Keratinocyte (primary cell): ENCODE measurements at regions not wholly inside any gene's neighbourhood (a gene's known extent, or its start where the extent isn't known, plus 50 kb on each side); places are given as distances from the start of the nearest gene placed in this dataset.

Source experiments
- DNase-seq: peaks from one replicate; pipeline ENCODE4 v3.0.0-alpha.2; 2011; ENCODE audit warnings: low read depth, missing footprints, low spot score
- FAIRE-seq: peaks from 2 replicates; lab custom pipeline; 2011; peaks lifted over from hg19 to GRCh38; lab: Jason Lieb, UNC
- H2AFZ ChIP-seq: 2 replicates; pipeline ENCODE4 v1.6.0; 2012; ENCODE audit warnings: low read length, control low read depth, inconsistent platforms; ENCODE audit not compliant: control insufficient read depth
- H3K27ac ChIP-seq: 2 replicates; pipeline ENCODE4 v1.5.1; 2011; ENCODE audit warnings: low read length; ENCODE audit not compliant: control insufficient read depth, insufficient read depth
- H3K27me3 ChIP-seq: 3 replicates; pipeline ENCODE4 v1.6.0; 2011; ENCODE audit warnings: low read length; ENCODE audit not compliant: control insufficient read depth, insufficient read depth; ENCODE audit errors: extremely low read depth
- H3K36me3 ChIP-seq, 2 experiments: 2 replicates in 1 of 2; 3 replicates in 1 of 2; pipeline ENCODE4 v1.5.1; 2011; ENCODE audit warnings: low read length in 2 of 2, mild to moderate bottlenecking in 1 of 2; ENCODE audit not compliant: control insufficient read depth in 2 of 2, insufficient read depth in 2 of 2; ENCODE audit errors: extremely low read depth in 1 of 2
- H3K4me1 ChIP-seq: 3 replicates; pipeline ENCODE4 v1.5.1; 2011; ENCODE audit warnings: low read length; ENCODE audit not compliant: control insufficient read depth, insufficient read depth; ENCODE audit errors: extremely low read depth
- H3K4me2 ChIP-seq: 3 replicates; pipeline ENCODE4 v1.6.0; 2011; ENCODE audit warnings: low read depth, low read length; ENCODE audit not compliant: control insufficient read depth, insufficient read depth; ENCODE audit errors: extremely low read depth
- H3K4me3 ChIP-seq, 3 experiments: fragments of 200-600 bp in 1 of 3; sonication (generic) in 1 of 3; 2 replicates in 2 of 3; 3 replicates in 1 of 3; pipeline ENCODE4 v1.5.1; 2011 to 2016; ENCODE audit warnings: low read length in 3 of 3, mild to moderate bottlenecking in 3 of 3, control low read depth in 2 of 3, inconsistent platforms in 1 of 3, low read depth in 1 of 3, mixed read lengths in 1 of 3, mixed run types in 1 of 3, moderate library complexity in 1 of 3; ENCODE audit not compliant: control insufficient read depth in 2 of 3, insufficient read depth in 2 of 3; ENCODE audit errors: extremely low read depth in 1 of 3
- H3K79me2 ChIP-seq: 2 replicates; pipeline ENCODE4 v1.6.0; 2012; ENCODE audit warnings: low read length; ENCODE audit not compliant: control insufficient read depth, insufficient read depth
- H3K9ac ChIP-seq: 3 replicates; pipeline ENCODE4 v1.6.0; 2011; ENCODE audit warnings: low read length; ENCODE audit not compliant: control insufficient read depth, insufficient read depth; ENCODE audit errors: extremely low read depth
- H3K9me1 ChIP-seq: 3 replicates; pipeline ENCODE4 v1.6.0; 2011; ENCODE audit warnings: low read length; ENCODE audit not compliant: control insufficient read depth, insufficient read depth; ENCODE audit errors: extremely low read depth
- H3K9me3 ChIP-seq: 2 replicates; pipeline ENCODE4 v1.5.1; 2012; ENCODE audit warnings: low read depth, low read length; ENCODE audit not compliant: control insufficient read depth
- H4K20me1 ChIP-seq: 3 replicates; pipeline ENCODE4 v1.6.0; 2011; ENCODE audit warnings: low read length; ENCODE audit not compliant: control insufficient read depth, insufficient read depth; ENCODE audit errors: extremely low read depth
- EZH2 ChIP-seq: IDR thresholded peaks from one replicate; pipeline ENCODE4 v1.6.1; 2012; ENCODE audit warnings: inconsistent platforms, mild to moderate bottlenecking, low read length, moderate library complexity
- dilution Hi-C: fragments of 300-500 bp; cut with MboI; formaldehyde crosslinking; loops from one replicate; pipeline ENCODE4 v1.7.0; 2020; ENCODE audit warnings: low sequenced_read_pairs; ENCODE audit not compliant: extremely low pct_ligation_motif_present
- TF ChIP-seq, protein P1 (sequence below), 3 experiments: IDR thresholded peaks in 1 of 3; conservative IDR thresholded peaks in 1 of 3; optimal IDR thresholded peaks in 1 of 3; 2 replicates in 2 of 3; 3 replicates in 1 of 3; pipeline versions ENCODE3 to v1.5.1; 2011; ENCODE audit warnings: low read length in 3 of 3, mild to moderate bottlenecking in 3 of 3, moderate library complexity in 2 of 3, control low read depth in 1 of 3, inconsistent platforms in 1 of 3; ENCODE audit not compliant: insufficient read depth in 2 of 3; ENCODE audit errors: extremely low read depth in 1 of 3

DNA sequence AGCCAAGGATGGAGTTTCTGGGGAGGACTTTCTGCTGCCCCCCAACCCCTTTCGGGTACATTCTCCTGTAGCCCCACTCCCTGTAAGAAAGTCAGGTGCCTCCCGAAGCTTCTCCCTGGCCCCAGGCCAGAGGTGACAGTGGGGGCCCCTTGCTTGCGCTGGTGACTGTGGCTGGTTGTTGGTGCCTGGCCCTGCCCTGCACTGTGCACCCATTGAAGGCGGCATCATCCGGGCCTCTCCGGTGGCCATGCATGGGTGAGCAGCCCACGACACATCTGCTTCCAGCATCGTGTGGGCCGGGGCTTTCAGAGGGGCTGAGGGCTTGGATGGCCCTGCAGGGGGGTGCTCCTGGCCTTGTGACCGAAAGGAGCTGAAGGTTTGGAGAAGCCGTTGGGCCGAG is 297.0 kb downstream of the SEC14L1 start:
- H2AFZ ChIP-seq: no peak overlapping the region
- H3K4me3 ChIP-seq: no peak overlapping the region
- dilution Hi-C loops: no loop called here
- no peaks in the 10 kb centered on the region for H3K27me3 ChIP-seq
- H3K36me3 ChIP-seq: peaks cover 20 to 26% of the 10 kb centered on the region in 2 experiments
- H3K9ac ChIP-seq: no peak overlapping the region
- H3K4me2 ChIP-seq: no peak overlapping the region
- H3K9me1 ChIP-seq: no peaks in the 10 kb centered on the region
- FAIRE-seq (no peak), DNase-seq (no peak)
- no peaks in the 10 kb centered on the region for H3K9me3 ChIP-seq
- peaks cover 86% of the 10 kb centered on the region for H3K79me2 ChIP-seq
- no peak overlapping the region for H3K27ac ChIP-seq
- peaks cover 18% of the 10 kb centered on the region for H3K4me1 ChIP-seq
- H4K20me1 ChIP-seq: peaks cover 58% of the 10 kb centered on the region
- no peak for TF ChIP-seq EZH2
- TF ChIP-seq, protein P1, sequence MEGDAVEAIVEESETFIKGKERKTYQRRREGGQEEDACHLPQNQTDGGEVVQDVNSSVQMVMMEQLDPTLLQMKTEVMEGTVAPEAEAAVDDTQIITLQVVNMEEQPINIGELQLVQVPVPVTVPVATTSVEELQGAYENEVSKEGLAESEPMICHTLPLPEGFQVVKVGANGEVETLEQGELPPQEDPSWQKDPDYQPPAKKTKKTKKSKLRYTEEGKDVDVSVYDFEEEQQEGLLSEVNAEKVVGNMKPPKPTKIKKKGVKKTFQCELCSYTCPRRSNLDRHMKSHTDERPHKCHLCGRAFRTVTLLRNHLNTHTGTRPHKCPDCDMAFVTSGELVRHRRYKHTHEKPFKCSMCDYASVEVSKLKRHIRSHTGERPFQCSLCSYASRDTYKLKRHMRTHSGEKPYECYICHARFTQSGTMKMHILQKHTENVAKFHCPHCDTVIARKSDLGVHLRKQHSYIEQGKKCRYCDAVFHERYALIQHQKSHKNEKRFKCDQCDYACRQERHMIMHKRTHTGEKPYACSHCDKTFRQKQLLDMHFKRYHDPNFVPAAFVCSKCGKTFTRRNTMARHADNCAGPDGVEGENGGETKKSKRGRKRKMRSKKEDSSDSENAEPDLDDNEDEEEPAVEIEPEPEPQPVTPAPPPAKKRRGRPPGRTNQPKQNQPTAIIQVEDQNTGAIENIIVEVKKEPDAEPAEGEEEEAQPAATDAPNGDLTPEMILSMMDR (optimal IDR thresholded peaks at IDR 0.05 in 1 of 3, IDR thresholded peaks at IDR 0.05 in 1 of 3, conservative IDR thresholded peaks at IDR 0.05 in 1 of 3; ENCODE audit: extremely low read depth in 1 of 3, insufficient read depth in 2 of 3, low read length in 3 of 3): no peak

GRCh38 chr17:77438241-77439188 is 297.7 kb downstream of the SEC14L1 start:
- Histone ChIP-seq H3K79me2 (peaks cover 85% of the 10 kb centered on the region), H2AFZ (no peak overlapping the region), H3K4me3 (no peak overlapping the region), H3K4me1 (peaks cover 18% of the 10 kb centered on the region), H3K4me2 (no peak overlapping the region), H3K27me3 (no peaks in the 10 kb centered on the region), H4K20me1 (peaks cover 65% of the 10 kb centered on the region), H3K36me3 (peaks cover 22 to 24% of the 10 kb centered on the region in 2 experiments), H3K9me1 (no peaks in the 10 kb centered on the region), H3K9me3 (no peaks in the 10 kb centered on the region), H3K9ac (no peak overlapping the region), H3K27ac (no peak overlapping the region)
- DNase-seq: no peak
- no peak for FAIRE-seq
- TF ChIP-seq, protein P1 (optimal IDR thresholded peaks at IDR 0.05 in 1 of 3, IDR thresholded peaks at IDR 0.05 in 1 of 3, conservative IDR thresholded peaks at IDR 0.05 in 1 of 3; ENCODE audit: extremely low read depth in 1 of 3, insufficient read depth in 2 of 3, low read length in 3 of 3): no peak
- TF ChIP-seq EZH2: no peak
- dilution Hi-C loops: no loop called here
